Activated naive CD4-positive, alpha-beta T cell treated with anti-CD3 and anti-CD28 coated beads for 36 hours (primary cell): ENCODE measurements at regions not wholly inside any gene's neighbourhood (a gene's known extent, or its start where the extent isn't known, plus 50 kb on each side); places are given as distances from the start of the nearest gene placed in this dataset.

Experiments
- CTCF ChIA-PET: fragments of 350-600 bp; sonication (Branson Sonifier 250); formaldehyde crosslinking; loops from one replicate; lab custom pipeline; 2021; ENCODE audit warnings: antibody characterized with exemption; lab: Charles Lee
- DNase-seq: peaks from one replicate; pipeline ENCODE4 v3.0.0-alpha.2; 2020
- H3K27ac Mint-ChIP-seq: one replicate; pipeline ENCODE4 v1.8.0; 2021; ENCODE audit warnings: mild to moderate bottlenecking, mixed read lengths
- H3K27me3 Mint-ChIP-seq: one replicate; pipeline ENCODE4 v1.8.0; 2021; ENCODE audit warnings: low read depth, mixed read lengths
- H3K36me3 Mint-ChIP-seq: one replicate; pipeline ENCODE4 v1.8.0; 2021; ENCODE audit warnings: low read depth, mixed read lengths
- H3K4me1 Mint-ChIP-seq: one replicate; pipeline ENCODE4 v1.8.0; 2021; ENCODE audit warnings: low read depth, mixed read lengths
- H3K4me3 Mint-ChIP-seq: one replicate; pipeline ENCODE4 v1.8.0; 2021; ENCODE audit warnings: mild to moderate bottlenecking, moderate library complexity, mixed read lengths
- H3K9me3 Mint-ChIP-seq: one replicate; pipeline ENCODE4 v1.8.0; 2021; ENCODE audit warnings: mixed read lengths
- intact Hi-C: fragments of 100-400 bp; cut with micrococcal nuclease; formaldehyde crosslinking; loops from one replicate; pipeline ENCODE4 v1.15.1; 2023

DNA sequence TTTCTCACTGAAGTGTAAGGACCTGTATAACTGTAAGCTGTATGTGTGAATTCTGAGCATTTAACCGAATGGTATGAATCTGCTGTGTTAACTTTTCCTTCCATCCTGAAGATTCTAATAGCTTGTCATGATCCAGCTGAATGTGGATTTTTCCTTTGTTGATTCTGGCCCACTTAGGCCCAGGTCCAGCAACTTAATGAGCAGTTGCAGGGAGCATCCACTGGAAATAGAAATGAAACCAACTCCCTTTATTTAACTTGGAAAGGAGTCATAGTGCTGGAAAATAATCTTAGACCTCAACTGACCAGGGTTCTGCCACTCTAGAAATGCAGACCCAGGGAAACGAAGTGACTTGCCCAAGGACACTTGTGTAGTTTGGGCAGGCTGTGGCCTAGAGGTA, 142.3 kb upstream of the MTNR1B start:
- CTCF ChIA-PET = interaction anchor here (1.1 kb wide), 1 partner anchor 15 kb away, joined by 3 read pairs; no protein-coding TSS in a partner anchor

DNA sequence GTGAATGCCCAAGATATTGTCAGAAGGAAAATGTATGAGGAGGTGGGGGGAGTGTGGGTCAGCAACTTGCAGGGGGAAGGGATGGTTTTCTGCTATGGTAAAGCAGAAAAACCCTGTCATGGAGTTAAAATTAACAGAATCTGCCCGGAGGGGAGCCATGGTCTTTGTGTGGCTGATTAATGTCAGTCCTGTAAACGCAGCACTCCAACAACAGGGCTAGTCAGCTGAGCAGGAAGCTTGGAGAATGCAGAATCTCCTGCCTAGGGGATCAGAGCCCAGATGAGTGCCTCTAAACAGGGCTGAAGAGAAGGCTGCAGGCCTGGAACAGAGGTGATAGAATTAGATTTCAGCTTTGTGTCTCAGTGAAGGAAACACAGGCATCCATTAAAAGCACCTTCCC, 140.9 kb upstream of the MTNR1B start:
- CTCF ChIA-PET = no interaction called here
- no peaks in the 10 kb centered on the region for H3K9me3 Mint-ChIP-seq
- intact Hi-C loops = no loop called here
- H3K27ac Mint-ChIP-seq = no peak overlapping the region
- DNase-seq = no peak
- no peaks in the 10 kb centered on the region for H3K36me3 Mint-ChIP-seq
- H3K4me3 Mint-ChIP-seq = no peak overlapping the region
- no peaks in the 10 kb centered on the region for H3K27me3 Mint-ChIP-seq
- H3K4me1 Mint-ChIP-seq = no peaks in the 10 kb centered on the region

More for the DNA sequence above, 142.3 kb upstream of the MTNR1B start:
- H3K27ac Mint-ChIP-seq = no peak overlapping the region
- H3K4me3 Mint-ChIP-seq = no peak overlapping the region
- intact Hi-C loops = no loop called here
- no peaks in the 10 kb centered on the region for H3K9me3 Mint-ChIP-seq
- H3K36me3 Mint-ChIP-seq = no peaks in the 10 kb centered on the region
- peaks cover 3% of the 10 kb centered on the region for H3K27me3 Mint-ChIP-seq
- no peak for DNase-seq
- H3K4me1 Mint-ChIP-seq = no peaks in the 10 kb centered on the region

DNA sequence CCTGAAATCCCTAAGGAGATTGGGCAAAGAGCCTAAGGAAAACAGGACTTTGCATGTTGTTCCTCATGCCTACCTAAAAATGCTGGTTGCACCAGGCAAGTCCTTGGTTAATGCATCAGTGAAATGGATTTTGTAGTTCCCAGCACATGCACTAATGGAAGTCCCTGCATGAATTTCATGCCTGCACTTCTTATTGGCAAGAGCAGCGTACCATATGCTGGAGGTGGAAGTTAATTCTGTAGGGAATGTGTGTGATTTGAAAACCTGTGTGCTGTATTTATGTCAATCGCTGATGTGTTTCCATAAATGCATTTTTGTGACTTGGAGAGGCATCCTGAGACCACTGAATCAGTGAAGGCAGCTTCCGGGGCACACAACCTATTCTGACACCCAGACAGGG, 140.3 kb upstream of the MTNR1B start:
- DNase-seq = no peak
- Mint-ChIP-seq H3K27ac (no peak overlapping the region), H3K27me3 (no peaks in the 10 kb centered on the region), H3K36me3 (no peaks in the 10 kb centered on the region), H3K4me1 (no peaks in the 10 kb centered on the region), H3K9me3 (no peaks in the 10 kb centered on the region), H3K4me3 (no peak overlapping the region)
- CTCF ChIA-PET = no interaction called here
- intact Hi-C loops = no loop called here

DNA sequence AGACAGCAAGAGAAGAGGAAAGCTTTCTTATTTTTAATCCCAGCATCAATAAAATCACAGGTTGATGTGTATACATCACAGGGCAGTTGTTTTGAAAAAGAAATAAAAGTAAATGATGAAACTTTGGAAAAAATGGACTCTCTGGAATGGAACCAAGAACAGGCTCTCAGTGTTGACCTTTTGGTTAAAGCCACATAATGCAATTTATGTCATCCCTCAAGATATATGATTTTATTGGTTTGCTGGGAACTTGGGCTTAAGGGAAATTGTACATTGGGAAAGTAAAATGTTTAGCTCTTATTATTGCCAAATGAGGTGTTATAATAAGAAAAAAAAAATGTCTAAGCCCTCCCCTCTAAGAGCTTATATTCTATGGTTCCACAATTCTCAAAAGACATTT, 139.8 kb upstream of the MTNR1B start:
- Mint-ChIP-seq H3K27me3 (no peaks in the 10 kb centered on the region), H3K36me3 (no peaks in the 10 kb centered on the region), H3K4me1 (no peaks in the 10 kb centered on the region), H3K9me3 (no peaks in the 10 kb centered on the region), H3K27ac (no peak overlapping the region), H3K4me3 (no peak overlapping the region)
- CTCF ChIA-PET = no interaction called here
- no peak for DNase-seq
- intact Hi-C loops = no loop called here

DNA sequence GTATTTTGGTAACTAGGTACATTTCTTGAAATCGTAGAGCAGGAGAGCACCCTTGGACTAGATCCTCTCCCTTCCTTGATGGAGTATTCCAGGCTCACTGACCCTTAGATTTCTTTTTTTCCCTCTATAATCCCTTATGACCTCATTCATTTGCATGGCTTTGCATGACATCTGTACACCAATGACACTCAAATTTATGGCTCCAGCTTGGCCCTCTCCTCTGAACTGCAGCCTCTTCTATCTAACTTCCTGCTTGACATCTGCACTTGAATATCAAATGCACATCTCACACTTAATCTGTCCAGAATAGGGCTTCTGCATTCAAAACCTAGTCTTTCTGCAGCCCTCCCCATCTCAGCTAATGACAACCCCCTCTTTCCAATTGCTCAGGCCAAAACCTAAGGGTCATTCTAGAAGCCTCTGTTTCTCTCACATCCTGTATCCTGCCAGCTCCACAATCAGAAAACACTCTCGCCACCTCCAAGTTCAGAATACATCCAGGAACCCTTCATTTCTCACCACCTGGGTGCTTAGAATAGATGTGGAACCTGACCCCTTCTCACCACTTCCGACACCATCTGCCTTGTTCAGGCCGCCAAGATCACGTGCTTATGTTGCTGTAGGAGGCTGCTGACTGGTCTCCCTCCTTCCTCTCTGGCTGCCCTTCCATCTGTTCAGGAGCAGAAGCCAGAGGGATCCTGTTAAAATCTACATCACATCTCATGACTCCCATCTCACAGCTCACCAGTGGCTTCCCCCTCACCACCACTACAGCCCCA, 138.9 kb upstream of the MTNR1B start:
- Mint-ChIP-seq H3K9me3 (no peaks in the 10 kb centered on the region), H3K4me1 (no peaks in the 10 kb centered on the region), H3K27me3 (no peaks in the 10 kb centered on the region), H3K36me3 (no peaks in the 10 kb centered on the region), H3K4me3 (no peak overlapping the region), H3K27ac (no peak overlapping the region)
- CTCF ChIA-PET = no interaction called here
- no peak for DNase-seq
- intact Hi-C loops = no loop called here

DNA sequence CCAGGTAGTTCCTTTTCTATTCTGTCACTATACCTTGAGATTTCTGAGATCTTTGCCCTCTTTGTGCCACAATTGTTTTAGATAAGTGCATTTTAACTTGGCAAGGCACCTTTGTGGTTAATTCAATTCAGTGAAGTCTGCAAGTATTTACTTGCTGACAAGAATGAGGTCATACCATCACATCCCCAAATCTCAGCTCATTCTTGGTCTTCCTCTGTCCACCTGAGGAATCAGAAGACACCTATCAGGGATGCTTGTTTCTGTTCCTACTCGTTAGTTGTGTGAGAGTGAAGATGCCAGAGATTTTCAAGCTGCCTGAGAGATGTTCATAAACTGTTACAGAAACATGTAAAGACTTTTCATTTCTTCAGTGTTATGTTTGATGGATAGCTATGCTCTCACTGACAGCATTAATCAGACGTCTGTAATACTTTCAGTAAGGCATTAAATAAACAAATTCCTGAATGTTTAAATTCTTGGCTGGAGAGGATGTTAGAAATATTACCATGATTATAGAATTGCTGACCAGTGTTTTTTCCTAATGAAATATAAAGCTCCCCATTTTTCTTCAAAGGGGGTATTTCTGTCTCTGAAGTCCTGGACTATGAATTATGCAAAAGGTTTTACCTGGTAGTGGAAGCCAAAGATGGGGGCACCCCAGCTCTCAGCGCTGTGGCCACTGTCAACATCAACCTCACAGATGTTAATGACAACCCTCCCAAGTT, 135.0 kb upstream of the MTNR1B start:
- Mint-ChIP-seq H3K9me3 (no peaks in the 10 kb centered on the region), H3K27me3 (no peaks in the 10 kb centered on the region), H3K4me3 (no peak overlapping the region), H3K36me3 (no peaks in the 10 kb centered on the region), H3K27ac (no peak overlapping the region), H3K4me1 (no peaks in the 10 kb centered on the region)
- DNase-seq = no peak
- intact Hi-C loops = no loop called here
- CTCF ChIA-PET = no interaction called here

DNA sequence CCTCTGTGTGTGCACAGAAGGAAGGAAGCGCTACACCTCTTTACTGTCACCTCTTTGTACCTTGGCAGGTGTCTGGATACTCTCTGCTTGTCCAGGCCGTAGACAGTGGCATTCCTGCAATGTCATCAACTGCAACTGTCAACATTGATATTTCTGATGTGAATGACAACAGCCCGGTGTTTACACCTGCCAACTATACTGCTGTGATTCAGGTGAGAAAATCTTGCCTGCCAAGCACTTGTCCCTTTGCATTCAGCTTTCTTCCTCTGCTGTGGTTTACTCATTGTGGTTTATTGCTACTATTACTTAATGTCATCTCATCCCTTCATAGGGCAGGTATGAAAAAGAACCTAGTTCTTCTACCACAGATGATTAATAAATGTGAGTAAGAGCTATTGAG, 131.9 kb upstream of the MTNR1B start:
- CTCF ChIA-PET = interaction anchor here (0.7 kb wide), 1 partner anchor 49 kb away, joined by 3 read pairs; no protein-coding TSS in a partner anchor
- no peak for DNase-seq
- intact Hi-C loops = no loop called here
- Mint-ChIP-seq H3K4me1 (no peaks in the 10 kb centered on the region), H3K9me3 (no peaks in the 10 kb centered on the region), H3K27me3 (no peaks in the 10 kb centered on the region), H3K36me3 (no peaks in the 10 kb centered on the region), H3K4me3 (no peak overlapping the region), H3K27ac (no peak overlapping the region)

DNA sequence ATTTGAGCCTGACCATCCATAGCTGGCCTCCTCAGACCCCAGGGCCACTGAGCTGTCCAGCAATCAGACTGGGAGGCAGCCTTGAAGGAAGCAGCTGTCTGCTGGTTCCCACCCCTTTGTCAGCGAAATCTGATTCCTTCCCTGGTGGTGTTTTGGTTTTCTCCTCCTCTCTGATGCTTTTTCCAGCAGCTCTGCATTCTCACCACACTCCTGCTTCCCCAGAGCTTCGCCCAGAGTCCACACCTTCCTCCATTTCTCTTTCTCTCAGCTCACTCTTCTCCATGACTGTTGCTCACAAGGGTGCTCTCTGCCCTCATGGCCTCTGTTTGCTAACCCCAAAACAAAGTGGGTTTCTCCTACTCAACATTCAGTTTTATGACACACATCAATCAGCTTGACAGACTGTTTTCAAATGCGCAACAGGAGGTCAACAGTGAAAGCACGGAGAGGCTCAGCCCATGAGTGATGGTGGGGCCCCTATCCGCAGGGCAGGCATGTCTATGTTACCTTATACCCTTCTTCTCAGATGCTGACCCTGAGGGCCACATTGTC, 130.6 kb upstream of the MTNR1B start:
- DNase-seq = no peak
- Mint-ChIP-seq H3K4me1 (no peaks in the 10 kb centered on the region), H3K27ac (no peak overlapping the region), H3K4me3 (no peak overlapping the region), H3K27me3 (peaks cover 1% of the 10 kb centered on the region), H3K36me3 (no peaks in the 10 kb centered on the region), H3K9me3 (no peaks in the 10 kb centered on the region)
- CTCF ChIA-PET = interaction anchor here (0.6 to 0.8 kb wide), 2 partner anchors 16 to 497 kb away, joined by 3 read pairs; no protein-coding TSS in a partner anchor
- intact Hi-C loops = no loop called here

DNA sequence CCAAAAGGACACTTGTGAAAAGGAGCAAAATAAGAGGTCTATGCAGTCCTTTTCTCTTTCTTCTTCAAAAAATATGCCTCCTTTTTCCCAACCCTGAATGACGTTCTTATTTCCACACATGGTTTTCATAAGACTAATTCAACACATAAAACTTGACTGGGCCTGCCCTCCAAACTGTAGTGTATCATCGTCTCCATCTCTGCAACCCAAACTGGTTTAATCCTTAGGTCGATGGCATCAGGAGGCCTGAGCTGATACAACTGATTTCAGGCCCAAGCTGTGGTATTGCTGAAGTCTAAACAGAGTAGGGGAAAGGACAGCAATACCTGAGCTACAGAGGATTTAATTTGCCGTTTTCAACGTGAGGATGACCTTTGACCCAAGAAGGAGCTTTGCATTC, 130.0 kb upstream of the MTNR1B start:
- intact Hi-C loops = no loop called here
- no peak for DNase-seq
- no peaks in the 10 kb centered on the region for H3K36me3 Mint-ChIP-seq
- CTCF ChIA-PET = no interaction called here
- no peaks in the 10 kb centered on the region for H3K9me3 Mint-ChIP-seq
- H3K4me1 Mint-ChIP-seq = no peaks in the 10 kb centered on the region
- H3K27ac Mint-ChIP-seq = no peak overlapping the region
- H3K4me3 Mint-ChIP-seq = no peak overlapping the region
- H3K27me3 Mint-ChIP-seq = peaks cover 1% of the 10 kb centered on the region

DNA sequence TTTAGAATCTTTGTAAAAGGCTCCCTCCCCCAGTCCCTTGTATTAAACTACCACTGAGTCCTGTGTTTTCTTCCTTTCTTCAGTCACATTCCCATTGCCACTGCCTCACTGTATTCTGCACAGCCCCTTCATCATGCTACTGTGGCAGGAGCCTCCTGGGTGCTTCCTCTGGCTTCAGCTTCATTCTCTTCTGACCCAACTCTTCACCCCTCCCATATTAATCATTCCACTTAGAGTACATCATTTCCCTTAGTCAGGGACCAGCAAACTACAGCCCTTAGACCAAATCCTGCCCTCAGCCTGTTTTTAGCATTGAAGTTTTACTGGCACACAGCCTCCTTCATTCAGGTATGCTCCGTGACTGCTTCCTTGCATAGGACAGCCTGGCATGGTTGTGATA, 127.7 kb upstream of the MTNR1B start:
- CTCF ChIA-PET = no interaction called here
- Mint-ChIP-seq H3K36me3 (no peaks in the 10 kb centered on the region), H3K9me3 (no peaks in the 10 kb centered on the region), H3K27ac (no peak overlapping the region), H3K4me3 (no peak overlapping the region), H3K4me1 (no peaks in the 10 kb centered on the region), H3K27me3 (peaks cover 1% of the 10 kb centered on the region)
- intact Hi-C loops = no loop called here
- no peak for DNase-seq

DNA sequence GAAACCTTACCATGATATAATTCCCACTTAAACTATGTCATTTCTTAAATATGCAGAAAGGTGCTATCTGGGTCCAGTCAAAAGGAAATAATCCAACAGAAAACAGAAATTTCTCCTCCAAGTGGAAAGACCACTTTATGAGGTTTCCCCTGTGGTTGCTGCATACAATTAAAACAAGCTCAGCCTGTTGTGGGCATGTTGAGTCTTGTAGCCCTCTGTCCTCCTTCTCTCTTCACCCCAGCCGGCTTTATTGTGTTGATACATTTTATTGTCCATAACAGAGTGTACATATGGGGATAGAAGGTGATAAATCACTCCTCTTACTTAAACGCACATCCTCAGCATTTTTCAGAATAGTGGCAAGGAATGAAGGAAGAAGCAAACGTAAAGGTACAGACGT, 126.0 kb upstream of the MTNR1B start:
- no peaks in the 10 kb centered on the region for H3K9me3 Mint-ChIP-seq
- no peaks in the 10 kb centered on the region for H3K4me1 Mint-ChIP-seq
- intact Hi-C loops = no loop called here

DNA sequence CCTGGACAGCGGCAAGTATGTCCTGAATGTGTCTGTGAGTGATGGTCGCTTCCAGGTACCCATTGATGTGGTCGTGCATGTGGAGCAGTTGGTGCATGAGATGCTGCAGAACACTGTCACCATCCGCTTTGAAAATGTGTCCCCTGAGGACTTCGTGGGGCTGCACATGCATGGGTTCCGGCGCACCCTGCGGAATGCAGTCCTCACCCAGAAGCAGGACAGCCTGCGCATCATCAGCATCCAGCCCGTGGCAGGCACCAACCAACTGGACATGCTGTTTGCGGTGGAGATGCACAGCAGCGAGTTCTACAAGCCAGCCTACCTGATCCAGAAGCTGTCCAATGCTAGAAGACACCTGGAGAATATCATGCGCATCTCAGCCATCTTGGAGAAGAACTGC, 125.3 kb upstream of the MTNR1B start:
- no peaks in the 10 kb centered on the region for H3K36me3 Mint-ChIP-seq
- no peak overlapping the region for H3K4me3 Mint-ChIP-seq
- DNase-seq = no peak
- H3K9me3 Mint-ChIP-seq = no peaks in the 10 kb centered on the region
- CTCF ChIA-PET = no interaction called here
- intact Hi-C loops = no loop called here
- peaks cover 1% of the 10 kb centered on the region for H3K27me3 Mint-ChIP-seq
- H3K4me1 Mint-ChIP-seq = no peaks in the 10 kb centered on the region
- H3K27ac Mint-ChIP-seq = no peak overlapping the region

More for the DNA sequence above, 126.0 kb upstream of the MTNR1B start:
- CTCF ChIA-PET = no interaction called here
- Mint-ChIP-seq H3K27me3 (peaks cover 1% of the 10 kb centered on the region), H3K4me3 (no peak overlapping the region), H3K36me3 (no peaks in the 10 kb centered on the region), H3K27ac (no peak overlapping the region)
- DNase-seq = no peak

DNA sequence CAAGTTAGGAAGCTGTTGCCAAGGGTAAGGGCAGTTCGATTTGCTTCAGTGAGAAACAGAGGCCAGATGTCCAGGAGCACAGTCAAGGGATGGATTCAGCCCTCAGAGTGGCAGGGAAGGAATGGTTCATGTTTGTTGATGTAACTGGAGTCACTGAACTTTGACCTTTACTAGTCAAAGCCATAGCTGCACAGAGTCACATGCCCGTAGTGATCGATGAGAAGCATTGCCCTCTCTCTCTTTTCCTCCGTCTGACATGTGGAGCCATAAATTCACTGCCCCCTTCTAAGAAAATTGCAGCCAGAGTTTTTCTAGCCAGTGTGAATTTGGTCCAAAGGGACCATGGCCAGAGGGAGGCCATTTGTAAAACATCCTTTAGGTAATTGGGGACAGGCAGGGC, 124.1 kb upstream of the MTNR1B start:
- no peak for DNase-seq
- H3K9me3 Mint-ChIP-seq = no peaks in the 10 kb centered on the region
- H3K36me3 Mint-ChIP-seq = no peaks in the 10 kb centered on the region
- H3K27ac Mint-ChIP-seq = no peak overlapping the region
- intact Hi-C loops = no loop called here
- CTCF ChIA-PET = no interaction called here
- H3K27me3 Mint-ChIP-seq = peaks cover 1% of the 10 kb centered on the region
- no peak overlapping the region for H3K4me3 Mint-ChIP-seq
- no peaks in the 10 kb centered on the region for H3K4me1 Mint-ChIP-seq
